ENCODE measurements at regions not wholly inside any gene's neighbourhood (a gene's known extent, or its start where the extent isn't known, plus 50 kb on each side); places are given as distances from the start of the nearest gene placed in this dataset.

GRCh38 chr4:116598155-116598979 lies 487.0 kb downstream of the TRAM1L1 start:
- ChIA-PET CTCF (interaction anchor here (0.7 kb wide), 1 partner anchor 11 kb away, joined by 3 read pairs; no protein-coding TSS in a partner anchor), POLR2A (no interaction called here)
- Histone ChIP-seq H3K9me3 (ENCODE audit: control insufficient read depth, insufficient read depth, low read depth, low read length) (no peaks in the 10 kb centered on the region), H3K27ac (ENCODE audit: extremely low read depth, low read depth, low read length) (no peak overlapping the region), H3K4me1 (ENCODE audit: control insufficient read depth, insufficient read depth, low read length) (no peaks in the 10 kb centered on the region), H3K4me3 (ENCODE audit: low read depth, low read length) (no peak overlapping the region), H3K36me3 (ENCODE audit: control insufficient read depth in 2 of 2, insufficient read depth in 1 of 2, low read length in 2 of 2) (no peaks in the 10 kb centered on the region)
- TF ChIP-seq ZNF426 (tag by site-specific recombination; IDR thresholded peaks at IDR 0.05) (no peak), ZNF629 (tag by site-specific recombination; IDR thresholded peaks at IDR 0.05) (no peak)

GRCh38 chr4:116590648-116591047 lies 494.7 kb downstream of the TRAM1L1 start:
- H3K4me3 ChIP-seq (ENCODE audit: low read depth, low read length), result no peak overlapping the region

More at GRCh38 chr4:116590648-116591047, 494.7 kb downstream of the TRAM1L1 start:
- no peaks in the 10 kb centered on the region for H3K9me3 ChIP-seq (ENCODE audit: control insufficient read depth, insufficient read depth, low read depth, low read length)
- CTCF ChIA-PET, result no interaction called here
- POLR2A ChIA-PET, result no interaction called here
- no peaks in the 10 kb centered on the region for H3K4me1 ChIP-seq (ENCODE audit: control insufficient read depth, insufficient read depth, low read length)
- no peak for TF ChIP-seq TCF7L2 (IDR thresholded peaks at IDR 0.05; ENCODE audit: borderline replicate concordance, low read depth, low read length)
- TF ChIP-seq, protein P1, sequence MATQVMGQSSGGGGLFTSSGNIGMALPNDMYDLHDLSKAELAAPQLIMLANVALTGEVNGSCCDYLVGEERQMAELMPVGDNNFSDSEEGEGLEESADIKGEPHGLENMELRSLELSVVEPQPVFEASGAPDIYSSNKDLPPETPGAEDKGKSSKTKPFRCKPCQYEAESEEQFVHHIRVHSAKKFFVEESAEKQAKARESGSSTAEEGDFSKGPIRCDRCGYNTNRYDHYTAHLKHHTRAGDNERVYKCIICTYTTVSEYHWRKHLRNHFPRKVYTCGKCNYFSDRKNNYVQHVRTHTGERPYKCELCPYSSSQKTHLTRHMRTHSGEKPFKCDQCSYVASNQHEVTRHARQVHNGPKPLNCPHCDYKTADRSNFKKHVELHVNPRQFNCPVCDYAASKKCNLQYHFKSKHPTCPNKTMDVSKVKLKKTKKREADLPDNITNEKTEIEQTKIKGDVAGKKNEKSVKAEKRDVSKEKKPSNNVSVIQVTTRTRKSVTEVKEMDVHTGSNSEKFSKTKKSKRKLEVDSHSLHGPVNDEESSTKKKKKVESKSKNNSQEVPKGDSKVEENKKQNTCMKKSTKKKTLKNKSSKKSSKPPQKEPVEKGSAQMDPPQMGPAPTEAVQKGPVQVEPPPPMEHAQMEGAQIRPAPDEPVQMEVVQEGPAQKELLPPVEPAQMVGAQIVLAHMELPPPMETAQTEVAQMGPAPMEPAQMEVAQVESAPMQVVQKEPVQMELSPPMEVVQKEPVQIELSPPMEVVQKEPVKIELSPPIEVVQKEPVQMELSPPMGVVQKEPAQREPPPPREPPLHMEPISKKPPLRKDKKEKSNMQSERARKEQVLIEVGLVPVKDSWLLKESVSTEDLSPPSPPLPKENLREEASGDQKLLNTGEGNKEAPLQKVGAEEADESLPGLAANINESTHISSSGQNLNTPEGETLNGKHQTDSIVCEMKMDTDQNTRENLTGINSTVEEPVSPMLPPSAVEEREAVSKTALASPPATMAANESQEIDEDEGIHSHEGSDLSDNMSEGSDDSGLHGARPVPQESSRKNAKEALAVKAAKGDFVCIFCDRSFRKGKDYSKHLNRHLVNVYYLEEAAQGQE (tag by site-specific recombination; IDR thresholded peaks at IDR 0.05), result no peak
- no peak for TF ChIP-seq ZNF416 (tag by site-specific recombination; IDR thresholded peaks at IDR 0.05)
- TF ChIP-seq ZNF571 (tag by site-specific recombination; IDR thresholded peaks at IDR 0.05), result no peak
- TF ChIP-seq ZNF175 (tag by site-specific recombination; IDR thresholded peaks at IDR 0.05), result no peak
- TF ChIP-seq ZNF214 (tag by site-specific recombination; IDR thresholded peaks at IDR 0.05; ENCODE audit: borderline replicate concordance), result no peak
- no peak for TF ChIP-seq SP3 (tag by site-specific recombination; IDR thresholded peaks at IDR 0.05)
- TF ChIP-seq ZNF280D (tag by site-specific recombination; IDR thresholded peaks at IDR 0.05), result no peak
- TF ChIP-seq, protein P2, sequence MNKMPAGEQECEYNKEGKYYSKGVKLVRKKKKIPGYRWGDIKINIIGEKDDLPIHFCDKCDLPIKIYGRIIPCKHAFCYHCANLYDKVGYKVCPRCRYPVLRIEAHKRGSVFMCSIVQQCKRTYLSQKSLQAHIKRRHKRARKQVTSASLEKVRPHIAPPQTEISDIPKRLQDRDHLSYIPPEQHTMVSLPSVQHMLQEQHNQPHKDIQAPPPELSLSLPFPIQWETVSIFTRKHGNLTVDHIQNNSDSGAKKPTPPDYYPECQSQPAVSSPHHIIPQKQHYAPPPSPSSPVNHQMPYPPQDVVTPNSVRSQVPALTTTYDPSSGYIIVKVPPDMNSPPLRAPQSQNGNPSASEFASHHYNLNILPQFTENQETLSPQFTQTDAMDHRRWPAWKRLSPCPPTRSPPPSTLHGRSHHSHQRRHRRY (tag by site-specific recombination; IDR thresholded peaks at IDR 0.05), result no peak
- TF ChIP-seq ZNF510 (tag by site-specific recombination; IDR thresholded peaks at IDR 0.05; ENCODE audit: insufficient replicate concordance), result no peak
- H3K36me3 ChIP-seq (ENCODE audit: control insufficient read depth in 2 of 2, insufficient read depth in 1 of 2, low read length in 2 of 2), result no peaks in the 10 kb centered on the region
- no peak overlapping the region for H3K27ac ChIP-seq (ENCODE audit: extremely low read depth, low read depth, low read length)
